Small intestine (tissue), 7 donors: ENCODE measurements at regions not wholly inside any gene's neighbourhood (a gene's known extent, or its start where the extent isn't known, plus 50 kb on each side); places are given as distances from the start of the nearest gene placed in this dataset.
A peak's percentile ranks its signal among the peaks of the same experiment; 100 is the strongest.
"Not testable (repeated sequence)": the region's sequence is repeated elsewhere in the genome, so short reads cannot be mapped to it uniquely, and the experiment has no call there.

Experiments used
- DNase-seq, 2 donors: peaks; one replicate each; pipeline versions ENCODE4 v3.0.0 to v3.0.0-alpha.2; 2013
- FAIRE-seq: peaks from 2 replicates; lab custom pipeline; 2012; peaks lifted over from hg19 to GRCh38; lab: Jason Lieb, UNC
- H3K27ac ChIP-seq, 3 donors: one replicate each; pipeline ENCODE4 v1.5.1; 2013; ENCODE audit warnings: low read length in 2 of 3, mild to moderate bottlenecking in 2 of 3, control low read depth in 1 of 3, inconsistent platforms in 1 of 3, low read depth in 1 of 3, moderate library complexity in 1 of 3
- H3K27me3 ChIP-seq, 3 donors: one replicate each; pipeline ENCODE4 v1.6.1; 2013; ENCODE audit warnings: low read length in 3 of 3, inconsistent platforms in 1 of 3; ENCODE audit not compliant: control insufficient read depth in 3 of 3, insufficient read depth in 3 of 3
- H3K36me3 ChIP-seq, 3 donors: one replicate each; pipeline ENCODE4 v1.6.1; 2013; ENCODE audit warnings: low read length in 3 of 3, inconsistent platforms in 1 of 3, low read depth in 1 of 3, mild to moderate bottlenecking in 1 of 3, moderate library complexity in 1 of 3; ENCODE audit not compliant: control insufficient read depth in 3 of 3, insufficient read depth in 2 of 3
- H3K4me1 ChIP-seq, 3 donors: one replicate each; pipeline ENCODE4 v1.6.1; 2013; ENCODE audit warnings: low read length in 2 of 3, inconsistent platforms in 1 of 3, low read depth in 1 of 3, mild to moderate bottlenecking in 1 of 3, moderate library complexity in 1 of 3; ENCODE audit not compliant: control insufficient read depth in 3 of 3, insufficient read depth in 2 of 3
- H3K4me3 ChIP-seq, 3 donors: one replicate each; pipeline ENCODE4 v1.5.1; 2013; ENCODE audit warnings: low read length in 3 of 3, control low read depth in 1 of 3, inconsistent platforms in 1 of 3, low read depth in 1 of 3, mild to moderate bottlenecking in 1 of 3, moderate library complexity in 1 of 3
- H3K9me3 ChIP-seq, 2 donors: one replicate each; pipeline ENCODE4 v1.6.1; 2013; ENCODE audit warnings: low read depth in 1 of 2, low read length in 1 of 2; ENCODE audit not compliant: control insufficient read depth in 2 of 2, insufficient read depth in 1 of 2
- WGBS, 3 donors: extraction: QIAGEN DNeasy Blood & Tissue Kit; methylation state at CpG; one replicate each; pipeline ENCODE4 v1.1.7; 2013; 5-methylcytosine and 5-hydroxymethylcytosine counted together
- donor health status: healthy with polysubstance abuse.
- donor health status: control.
- donor health status: control.
- donor health status: Bipolar disorder and iron deficiency.
- donor health status: healthy.

- FAIRE-seq = no peak
- no peak overlapping the region for H3K27ac ChIP-seq
- 90 to 98% (median 97%) methylated on average over 6 of the region's 6 CpGs for WGBS, 3 donors
- no peak overlapping the region for H3K4me3 ChIP-seq
- DNase-seq = no peak
- H3K36me3 ChIP-seq = peaks cover 2 to 10% (median 5%) of the 10 kb centered on the region in 3 donors
- no peaks in the 10 kb centered on the region for H3K9me3 ChIP-seq
- no peaks in the 10 kb centered on the region for H3K4me1 ChIP-seq
- no peaks in the 10 kb centered on the region for H3K27me3 ChIP-seq
Measured at GRCh38 chr6:144434308-144434990, 149.3 kb downstream of the UTRN start.

- Histone ChIP-seq H3K36me3 (peaks cover 2 to 16% (median 5%) of the 10 kb centered on the region in 3 donors), H3K27ac (no peak overlapping the region), H3K4me1 (no peaks in the 10 kb centered on the region), H3K4me3 (no peak overlapping the region), H3K9me3 (peaks cover 0 to 3% of the 10 kb centered on the region in 2 donors), H3K27me3 (no peaks in the 10 kb centered on the region)
- FAIRE-seq (no peak), DNase-seq (peak in 1 of 2 donors; percentile 5)
- WGBS, 3 donors = 88 to 91% (median 89%) methylated on average over 5 of the region's 5 CpGs
Measured at GRCh38 chr6:144435602-144436426, 150.7 kb downstream of the UTRN start.

- no peaks in the 10 kb centered on the region for H3K27me3 ChIP-seq
- no peak overlapping the region for H3K27ac ChIP-seq
- no peak overlapping the region for H3K4me3 ChIP-seq
- peaks cover 0 to 14% of the 10 kb centered on the region in 2 donors for H3K9me3 ChIP-seq
- 94 to 97% (median 97%) methylated on average over 4 of the region's 4 CpGs for WGBS, 3 donors
- no peak for FAIRE-seq
- peaks cover 2 to 26% (median 5%) of the 10 kb centered on the region in 3 donors for H3K36me3 ChIP-seq
- DNase-seq = no peak
- H3K4me1 ChIP-seq = no peaks in the 10 kb centered on the region
Measured at GRCh38 chr6:144437105-144437504, 152.0 kb downstream of the UTRN start.

GRCh38 chr6:144438103-144438502 lies 153.0 kb downstream of the UTRN start:
- Histone ChIP-seq H3K36me3 (peaks cover 0 to 28% (median 5%) of the 10 kb centered on the region in 3 donors), H3K4me1 (no peaks in the 10 kb centered on the region), H3K9me3 (peaks cover 0 to 14% of the 10 kb centered on the region in 2 donors), H3K27ac (no peak overlapping the region), H3K27me3 (no peaks in the 10 kb centered on the region), H3K4me3 (no peak overlapping the region)
- WGBS, 3 donors = 86 to 95% (median 90%) methylated on average over 1 of the region's 1 CpG
- no peak for DNase-seq
- FAIRE-seq = no peak

- WGBS, 3 donors = 98 to 99% (median 98%) methylated on average over 4 of the region's 4 CpGs
- no peak for FAIRE-seq
Measured at GRCh38 chr6:144439016-144439415, 153.9 kb downstream of the UTRN start.

GRCh38 chr6:144441801-144442200 lies 156.7 kb downstream of the UTRN start:
- H3K4me3 ChIP-seq, H3K27ac ChIP-seq, H3K4me1 ChIP-seq, H3K27me3 ChIP-seq, FAIRE-seq, DNase-seq: not testable (repeated sequence)
- peaks cover 0 to 14% of the 10 kb centered on the region in 2 donors for H3K9me3 ChIP-seq
- WGBS, 3 donors = 94 to 98% (median 96%) methylated on average over 3 of the region's 3 CpGs
- peaks cover 0 to 28% (median 5%) of the 10 kb centered on the region in 3 donors for H3K36me3 ChIP-seq

More at GRCh38 chr6:144439016-144439415, 153.9 kb downstream of the UTRN start:
- no peak overlapping the region for H3K4me3 ChIP-seq
- H3K4me1 ChIP-seq = no peaks in the 10 kb centered on the region
- H3K27me3 ChIP-seq = no peaks in the 10 kb centered on the region
- H3K9me3 ChIP-seq = peaks cover 0 to 14% of the 10 kb centered on the region in 2 donors
- no peak overlapping the region for H3K27ac ChIP-seq
- DNase-seq = no peak
- H3K36me3 ChIP-seq = peaks cover 0 to 28% (median 5%) of the 10 kb centered on the region in 3 donors

- no peaks in the 10 kb centered on the region for H3K4me1 ChIP-seq
- no peaks in the 10 kb centered on the region for H3K27me3 ChIP-seq
- no peak overlapping the region for H3K27ac ChIP-seq
- DNase-seq = no peak
- FAIRE-seq = no peak
- WGBS, 3 donors = 88 to 94% (median 94%) methylated on average over 2 of the region's 2 CpGs
- H3K36me3 ChIP-seq = peaks cover 0 to 21% (median 9%) of the 10 kb centered on the region in 3 donors
- no peak overlapping the region for H3K4me3 ChIP-seq
- peaks cover 0 to 14% of the 10 kb centered on the region in 2 donors for H3K9me3 ChIP-seq
Measured at GRCh38 chr6:144443157-144443556, 158.0 kb downstream of the UTRN start.

GRCh38 chr6:144447472-144447871 lies 162.3 kb downstream of the UTRN start:
- Histone ChIP-seq H3K27me3 (no peaks in the 10 kb centered on the region), H3K36me3 (peaks cover 2 to 6% (median 3%) of the 10 kb centered on the region in 3 donors), H3K4me3 (no peak overlapping the region), H3K27ac (no peak overlapping the region), H3K4me1 (no peaks in the 10 kb centered on the region), H3K9me3 (no peaks in the 10 kb centered on the region)
- 93 to 100% (median 98%) methylated on average over 1 of the region's 1 CpG for WGBS, 3 donors
- DNase-seq (no peak), FAIRE-seq (no peak)
